NCI-H2081 (cell line): ENCODE measurements at regions not wholly inside any gene's neighbourhood (a gene's known extent, or its start where the extent isn't known, plus 50 kb on each side); places are given as distances from the start of the nearest gene placed in this dataset.
A peak's percentile ranks its signal among the peaks of the same experiment; 100 is the strongest.
"Not testable (repeated sequence)": the region's sequence is repeated elsewhere in the genome, so short reads cannot be mapped to it uniquely, and the experiment has no call there.

Experiments used
- DNase-seq, 2 experiments: peaks; one replicate each; lab custom pipeline; 2025; lab: John Stamatoyannopoulos, UW

DNA sequence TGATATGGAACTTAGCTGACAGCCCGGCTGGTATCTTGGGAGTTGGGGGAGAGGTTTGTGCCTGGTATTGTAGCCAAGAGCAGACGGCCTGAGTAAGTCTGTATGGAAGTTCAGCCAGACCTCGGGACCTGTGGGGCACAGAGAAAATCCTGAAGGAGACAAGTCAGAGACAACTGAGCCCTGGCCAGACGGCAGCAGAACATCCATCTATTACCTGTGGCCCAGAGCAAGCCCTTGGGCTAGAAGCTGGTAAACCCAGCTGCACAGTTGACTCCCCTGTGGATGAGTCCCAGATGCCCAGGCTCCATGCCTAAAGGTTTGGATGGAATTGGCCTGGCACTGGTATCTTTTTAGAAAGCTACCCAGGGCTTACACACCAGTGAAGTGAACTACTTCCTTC, 70.4 kb upstream of the DLG1 start:
- no peak for DNase-seq

DNA sequence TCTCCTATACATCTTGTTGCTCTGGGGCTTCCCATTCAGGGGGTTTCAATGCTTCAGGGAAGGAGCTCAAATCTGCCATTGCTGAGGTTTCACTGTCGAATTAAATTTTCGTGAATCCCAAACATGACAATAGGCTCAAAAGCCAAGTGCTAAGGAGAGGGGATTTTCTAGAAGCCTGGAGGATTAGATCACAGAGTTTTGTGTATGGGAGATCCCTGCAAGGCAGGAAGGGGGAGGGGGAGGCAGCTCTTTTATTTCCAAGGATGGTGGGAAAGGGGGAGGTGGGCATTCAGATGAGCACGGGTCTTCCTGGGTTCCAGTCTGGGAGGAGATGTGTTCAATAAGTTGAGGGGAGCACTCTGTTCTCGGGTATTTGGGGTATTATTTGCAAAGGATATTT, 69.9 kb upstream of the DLG1 start:
- DNase-seq = no peak

DNA sequence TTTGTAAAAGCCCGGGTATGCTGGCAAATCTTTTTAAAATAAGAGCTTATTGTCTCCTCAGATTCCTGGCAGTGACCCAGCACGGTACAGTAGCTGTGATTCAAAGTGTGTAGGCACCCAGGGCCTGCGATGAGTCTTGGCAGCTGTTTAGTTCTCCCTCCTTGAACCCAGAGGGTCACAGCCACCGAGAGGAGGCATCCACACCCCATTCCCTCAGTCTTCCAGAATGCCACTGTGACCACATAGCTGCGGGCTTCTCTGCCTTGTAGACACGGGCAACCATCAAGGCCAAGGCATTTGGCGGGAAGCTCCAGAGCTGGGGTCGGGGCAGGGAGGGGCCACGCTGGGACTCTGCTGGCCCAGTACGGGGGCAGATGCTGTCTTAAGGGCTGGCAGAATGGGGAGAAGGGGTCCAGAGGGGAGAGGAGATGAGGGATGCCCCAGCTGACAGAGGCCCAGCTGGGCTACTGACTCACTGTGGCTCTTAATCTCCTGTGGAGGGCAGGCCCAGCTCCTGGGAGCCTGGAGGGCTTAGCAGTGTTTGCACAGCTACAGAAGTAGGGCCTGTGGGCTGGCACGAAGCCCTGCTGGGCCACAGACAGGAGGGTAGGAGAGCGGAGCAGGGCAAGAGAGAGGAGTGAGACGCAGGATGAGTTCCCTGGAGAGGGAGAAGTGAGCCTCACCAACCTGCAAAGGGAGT, 68.8 kb upstream of the DLG1 start:
- peak in 1 of 2 experiments; percentile 39 for DNase-seq

DNA sequence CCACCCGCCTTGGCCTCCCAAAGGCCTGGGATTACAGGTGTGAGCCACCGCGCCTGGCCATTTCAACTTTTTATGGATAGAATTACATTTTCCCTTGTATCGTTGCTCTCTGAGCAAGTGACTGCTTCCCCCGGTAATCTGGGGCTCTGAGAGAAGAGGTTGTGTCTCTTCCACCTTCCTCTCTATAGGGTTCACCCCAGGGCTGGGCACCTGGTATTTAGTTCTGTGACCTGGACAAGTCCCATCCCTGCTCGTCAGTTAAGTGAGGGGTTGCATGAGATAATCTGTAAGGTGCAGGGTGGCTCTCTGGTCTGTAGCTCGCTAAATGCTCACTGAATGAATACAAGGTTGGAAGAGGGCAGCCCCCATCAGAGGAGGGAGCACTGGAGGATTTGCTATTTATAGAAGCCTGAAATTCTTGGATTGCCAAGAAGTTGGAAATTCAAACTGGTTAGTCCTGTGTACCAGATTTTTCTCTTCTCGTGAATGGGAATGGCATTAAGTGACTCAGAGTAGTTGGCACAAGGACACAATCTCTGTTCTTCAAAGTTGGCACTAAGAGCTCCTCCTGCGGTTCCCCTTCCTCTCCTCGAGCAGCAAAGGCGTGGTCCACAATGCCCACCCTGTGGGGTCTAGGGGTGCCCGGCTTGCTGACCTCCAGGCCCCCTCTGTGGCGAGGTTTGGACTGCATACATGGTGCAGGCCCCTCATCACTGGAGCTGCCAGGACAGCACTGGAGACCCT, 68.1 kb upstream of the DLG1 start:
- no peak for DNase-seq

DNA sequence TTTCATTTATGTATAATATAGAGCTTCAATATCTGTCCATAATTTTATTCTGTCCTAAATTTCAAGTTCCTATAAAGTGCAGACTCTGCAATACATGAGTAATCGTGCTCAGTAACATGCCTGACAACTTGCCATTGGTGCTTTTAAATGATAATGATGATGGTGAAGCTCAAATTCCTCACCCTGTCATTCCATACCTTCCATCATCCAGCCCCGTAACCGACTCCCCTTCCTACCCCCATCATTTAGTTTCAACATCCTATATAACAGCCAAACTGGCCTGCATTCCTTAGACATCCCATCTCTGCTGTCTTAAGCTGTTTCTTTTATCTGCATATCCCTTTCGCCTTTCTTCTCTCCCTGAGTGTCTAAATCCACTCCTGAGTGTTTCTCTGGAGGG, 67.2 kb upstream of the DLG1 start:
- no peak for DNase-seq

DNA sequence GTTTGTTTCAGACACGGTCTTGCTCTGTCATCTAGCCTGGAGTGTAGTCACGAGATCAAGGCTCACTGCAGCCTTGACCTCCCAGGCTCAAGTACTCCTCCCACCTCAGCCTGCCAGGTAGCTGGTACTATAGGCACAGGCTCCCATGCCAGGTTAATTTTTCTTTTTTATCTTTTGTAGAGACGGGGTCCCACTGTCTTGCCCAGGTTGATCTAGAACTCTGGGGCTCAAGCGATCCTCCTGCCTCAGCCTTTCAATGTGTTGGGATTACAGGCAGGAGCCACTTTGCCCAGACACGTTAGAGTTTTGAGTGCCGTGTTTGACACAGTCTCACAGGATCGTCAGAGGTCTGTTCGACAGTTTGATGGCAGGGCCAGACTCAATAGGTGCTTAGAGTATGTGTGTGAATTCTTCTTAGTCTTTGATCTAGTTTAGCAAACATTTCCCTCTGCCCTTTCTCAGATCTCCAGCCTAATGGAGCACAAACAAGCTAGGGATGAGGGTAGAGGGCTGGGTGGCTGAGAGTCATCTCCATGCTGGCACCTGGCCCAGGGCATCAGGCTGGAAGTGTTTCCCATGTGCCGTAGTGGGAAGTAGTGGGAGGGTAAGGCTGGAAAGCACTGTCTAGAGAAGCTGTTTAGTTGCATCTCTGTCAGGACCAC, 66.1 kb upstream of the DLG1 start:
- no peak for DNase-seq

DNA sequence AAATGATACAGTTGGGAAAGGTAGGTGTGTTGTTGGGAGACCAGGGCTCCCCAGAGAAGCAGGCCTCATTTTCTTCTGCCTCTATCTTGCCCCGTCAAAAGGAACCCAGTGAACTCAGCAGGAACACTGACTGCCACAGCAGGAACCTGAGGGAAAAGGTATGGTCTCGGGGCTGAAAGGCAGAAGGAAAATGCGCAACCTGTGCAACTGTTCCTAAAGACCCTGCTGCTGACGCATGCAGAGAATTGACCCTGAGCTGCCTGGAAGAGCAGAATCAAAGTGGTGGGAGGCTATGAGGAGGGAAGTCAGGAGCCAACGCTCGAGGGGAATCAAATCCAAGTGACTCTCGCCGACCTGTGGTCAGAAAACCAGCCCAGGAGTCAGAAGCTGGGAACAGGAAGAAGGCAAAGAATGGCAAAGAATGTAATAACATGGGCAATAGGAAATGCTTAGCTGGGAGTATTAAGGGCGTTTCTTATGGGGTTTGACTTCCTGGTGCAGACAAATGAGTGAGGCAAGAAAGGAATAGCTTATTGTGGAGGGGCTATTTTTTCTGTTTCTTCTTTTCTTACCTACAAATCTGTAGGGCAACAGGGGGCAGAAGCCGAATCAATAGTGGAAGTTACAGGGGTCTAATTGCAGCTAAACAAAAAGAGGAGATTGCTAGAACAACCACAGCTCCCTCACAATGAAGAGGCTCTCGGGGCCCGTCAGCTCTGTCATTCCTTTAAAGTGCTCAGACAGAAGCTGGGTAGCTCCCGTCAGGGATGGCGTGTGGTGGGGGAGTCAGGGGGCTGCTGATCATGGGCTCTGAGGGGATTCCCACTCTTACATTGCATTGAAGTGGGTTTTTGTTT, 65.4 kb upstream of the DLG1 start:
- DNase-seq = no peak

DNA sequence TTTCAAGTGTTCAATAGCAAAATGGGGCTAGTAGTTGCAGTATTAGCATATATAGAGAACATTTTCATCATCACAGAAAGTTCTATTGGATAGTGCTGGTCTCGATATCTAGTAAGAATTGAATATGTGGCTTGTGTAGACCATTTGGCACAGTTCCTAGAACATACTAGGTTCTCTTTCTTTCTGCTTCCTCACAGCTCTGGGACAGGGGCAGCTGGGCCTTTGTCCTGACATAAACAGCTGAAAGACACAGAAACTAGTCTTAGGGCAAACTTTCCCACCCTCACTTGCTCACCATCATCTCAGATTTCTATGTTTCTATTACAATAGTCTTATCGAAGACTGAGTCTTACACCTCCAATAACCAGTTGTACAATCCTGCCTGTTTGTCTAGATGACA, 63.7 kb upstream of the DLG1 start:
- no peak for DNase-seq

DNA sequence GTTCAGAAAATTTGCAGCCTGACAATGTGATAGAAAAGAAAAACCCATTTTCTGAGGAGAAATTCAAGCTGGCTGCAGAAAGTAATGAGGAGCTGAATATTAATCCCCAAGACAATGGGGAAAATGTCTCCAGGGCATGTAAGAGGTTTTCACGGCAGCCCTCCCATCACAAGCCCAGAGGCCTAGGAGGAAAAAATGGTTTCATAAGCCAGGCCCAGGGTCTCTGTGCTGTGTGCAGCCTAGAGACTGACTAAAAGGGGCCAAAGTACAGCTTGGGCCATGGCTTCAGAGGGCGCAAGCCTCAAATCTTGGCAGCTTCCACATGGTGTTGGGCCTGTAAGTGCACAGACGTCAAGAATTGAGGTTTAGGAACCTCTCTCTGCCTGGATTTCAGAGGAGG, 61.7 kb upstream of the DLG1 start:
- not testable (repeated sequence) for DNase-seq

DNA sequence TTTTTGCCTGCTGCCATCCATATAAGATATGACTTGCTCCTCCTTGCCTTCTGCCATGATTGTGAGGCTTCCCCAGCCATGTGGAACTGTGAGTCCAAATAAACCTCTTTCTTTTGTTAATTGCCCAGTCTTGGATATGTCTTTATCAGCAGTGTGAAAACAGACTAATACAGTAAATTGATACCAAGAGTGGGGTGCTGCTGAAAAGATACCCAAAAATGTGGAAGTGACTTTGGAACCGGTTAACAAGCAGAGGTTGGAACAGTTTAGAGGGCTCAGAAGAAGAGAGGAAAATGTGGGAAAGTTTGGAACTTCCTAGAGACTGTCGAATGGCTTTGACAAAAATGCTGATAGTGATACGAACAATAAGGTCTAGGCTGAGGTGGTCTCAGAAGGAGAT, 61.1 kb upstream of the DLG1 start:
- DNase-seq = not testable (repeated sequence)

DNA sequence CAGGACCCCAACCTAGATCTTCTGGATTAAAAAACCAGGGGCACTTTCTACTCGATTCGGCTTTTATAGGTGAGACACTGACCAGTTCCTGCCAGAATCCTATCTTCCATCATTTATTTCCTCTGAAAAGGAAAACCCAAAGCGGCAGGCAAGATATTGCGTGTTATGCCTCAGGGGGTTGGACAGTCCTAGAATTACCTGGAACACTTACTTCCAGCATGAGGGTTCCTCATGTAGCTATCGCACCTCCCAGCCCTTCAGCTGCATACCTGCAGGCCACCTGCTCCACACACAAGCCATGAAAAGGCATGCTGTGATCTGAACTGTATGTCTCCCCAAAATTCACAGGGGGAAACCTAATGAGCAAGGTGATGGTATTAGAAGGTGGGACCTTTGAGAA, 58.3 kb upstream of the DLG1 start:
- no peak for DNase-seq

DNA sequence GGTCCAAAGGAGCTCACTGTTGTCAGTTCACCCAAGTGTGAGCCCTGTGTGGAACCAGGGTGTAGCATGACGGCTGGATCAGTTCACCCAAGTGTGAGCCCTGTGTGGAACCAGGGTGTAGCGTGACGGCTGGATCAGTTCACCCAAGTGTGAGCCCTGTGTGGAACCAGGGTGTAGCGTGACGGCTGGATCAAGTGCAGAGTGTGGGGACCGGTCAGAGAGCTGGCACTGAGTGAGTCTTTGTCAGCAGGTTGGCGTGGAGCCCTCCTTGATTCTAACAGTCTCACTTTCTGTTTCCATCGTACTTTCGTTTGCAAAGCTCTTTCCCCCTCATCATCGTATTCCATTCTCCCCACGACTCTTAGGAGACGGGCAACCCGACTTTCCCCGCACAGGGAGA, 57.9 kb upstream of the DLG1 start:
- no peak for DNase-seq

DNA sequence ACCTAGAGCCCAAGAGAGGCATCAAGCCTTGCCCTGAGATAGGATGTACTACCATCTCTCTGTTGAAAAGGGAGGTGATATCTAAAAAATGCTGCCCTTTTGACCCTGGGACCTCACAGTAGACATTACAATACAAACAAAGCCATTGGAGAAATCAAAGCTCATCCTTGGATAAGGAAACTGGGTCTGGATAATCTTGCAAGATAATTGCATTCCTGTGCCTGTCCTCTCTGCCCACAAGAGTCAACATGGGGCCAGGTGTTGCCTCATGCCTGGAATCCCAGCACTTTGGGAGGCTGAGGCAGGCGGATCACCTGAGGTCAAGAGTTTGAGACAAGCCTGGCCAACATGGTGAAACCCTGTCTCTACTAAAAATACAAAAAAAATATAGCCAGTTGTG, 57.3 kb upstream of the DLG1 start:
- no peak for DNase-seq

DNA sequence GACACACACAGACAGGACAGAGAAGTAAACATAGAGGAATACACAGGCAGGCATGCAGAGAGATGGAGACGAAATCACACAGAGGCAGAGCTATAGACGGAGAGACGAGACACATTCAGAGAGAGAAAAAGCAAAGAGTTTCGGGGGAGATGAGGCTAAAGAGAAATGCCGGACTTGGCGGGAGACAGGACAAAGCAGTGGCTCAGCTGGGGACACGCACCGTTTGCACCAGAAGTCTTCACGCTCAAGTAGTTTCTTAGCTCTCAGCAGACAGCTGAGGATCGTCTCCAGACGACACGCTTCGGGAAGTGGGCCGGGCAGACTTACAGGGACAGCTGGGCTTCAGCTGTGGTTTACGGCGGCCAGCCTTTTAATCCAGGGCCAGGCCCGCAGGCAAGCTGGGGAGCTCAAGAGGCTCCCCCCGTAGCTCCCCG, 56.2 kb upstream of the DLG1 start:
- no peak for DNase-seq

DNA sequence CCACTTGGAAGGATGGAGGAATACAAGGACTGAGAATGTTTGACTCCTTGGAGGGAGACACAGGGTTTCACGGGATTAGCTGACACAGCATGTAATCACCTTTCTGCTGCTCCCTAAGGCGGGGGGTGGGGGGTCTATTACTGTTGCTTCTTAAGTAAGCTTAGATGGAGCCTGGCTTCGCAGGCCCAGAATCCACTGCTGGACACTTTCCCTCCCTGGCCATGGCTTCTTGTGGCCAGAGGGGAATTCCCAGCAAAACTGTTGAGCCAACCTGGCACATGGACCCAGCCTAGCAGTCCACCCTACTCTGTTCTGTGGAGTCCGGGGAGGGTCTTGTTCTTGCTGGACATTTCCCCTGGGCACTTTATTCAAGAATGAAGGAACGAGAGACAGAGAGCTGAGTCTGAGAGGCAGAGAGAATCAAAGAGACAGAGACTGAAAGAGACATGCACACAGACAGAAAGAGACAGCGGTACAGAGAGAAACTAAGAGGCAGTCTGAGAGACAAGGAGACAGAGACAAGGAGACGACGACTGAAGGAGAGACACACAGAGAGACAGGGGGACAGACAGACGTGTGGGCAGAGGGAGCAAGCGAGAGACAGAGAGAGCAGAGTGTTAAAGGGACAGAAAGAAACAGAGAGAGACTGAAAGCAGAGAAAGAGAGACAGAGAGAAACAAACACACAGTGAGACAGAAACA, 55.6 kb upstream of the DLG1 start:
- no peak for DNase-seq

DNA sequence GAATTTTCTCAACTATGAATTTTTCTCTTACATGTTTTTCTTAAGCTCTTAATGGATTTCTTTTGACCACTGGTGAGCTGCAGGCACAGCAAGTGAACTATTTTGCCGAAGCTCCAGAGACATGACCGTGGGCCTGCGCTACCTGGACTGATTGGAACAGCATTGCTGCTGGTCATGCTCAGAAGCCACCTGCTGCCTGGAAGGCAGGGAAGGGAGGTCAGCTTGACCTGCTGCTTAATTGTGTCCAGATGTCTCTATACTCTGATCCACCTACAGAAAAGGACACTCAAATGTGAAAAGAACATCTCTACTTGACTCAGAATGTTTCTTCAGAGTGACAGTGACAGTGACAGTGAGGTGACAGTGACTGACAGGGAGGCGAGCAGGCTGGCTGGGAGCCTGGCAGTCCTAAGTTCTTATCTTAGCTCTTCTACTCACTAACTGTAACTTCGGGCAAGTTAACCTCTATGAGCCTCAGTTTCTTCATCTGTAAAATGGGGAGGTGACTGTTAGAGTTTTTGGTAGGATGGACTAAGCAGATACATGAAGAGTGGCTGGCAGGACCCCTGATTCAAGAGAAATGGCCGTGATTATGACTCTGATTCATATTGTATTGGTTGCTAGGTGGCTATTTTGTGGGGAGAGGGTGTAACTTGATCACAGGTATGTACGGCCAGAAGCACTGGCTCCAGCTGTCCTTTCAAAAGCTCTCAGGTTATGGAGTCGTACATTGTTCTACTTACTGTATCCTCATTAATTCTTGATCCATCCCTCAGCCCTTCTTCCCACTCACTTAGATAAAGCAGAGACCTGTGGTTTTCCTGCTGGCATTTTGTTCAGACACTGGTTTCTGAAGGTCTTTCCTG, 54.8 kb upstream of the DLG1 start:
- no peak for DNase-seq

DNA sequence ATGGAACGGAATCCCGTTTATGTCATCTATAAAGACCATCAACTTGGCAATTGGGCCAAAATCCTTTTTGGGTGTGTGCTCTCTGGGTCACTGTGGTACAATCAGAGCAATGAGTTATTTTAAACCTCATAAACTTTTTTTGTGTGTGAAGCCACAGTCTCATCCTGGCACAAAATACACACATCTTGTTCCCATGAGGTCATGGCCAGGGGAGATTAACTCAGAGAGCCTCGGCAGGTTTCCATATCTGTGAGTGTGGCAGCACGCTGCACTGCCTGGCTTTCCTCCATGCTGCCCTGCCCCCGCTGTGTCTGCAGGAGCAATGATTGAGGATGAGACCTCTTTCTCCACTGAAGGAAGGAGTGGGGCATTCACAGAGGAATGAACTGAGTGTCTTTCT, 54.0 kb upstream of the DLG1 start:
- DNase-seq = no peak

DNA sequence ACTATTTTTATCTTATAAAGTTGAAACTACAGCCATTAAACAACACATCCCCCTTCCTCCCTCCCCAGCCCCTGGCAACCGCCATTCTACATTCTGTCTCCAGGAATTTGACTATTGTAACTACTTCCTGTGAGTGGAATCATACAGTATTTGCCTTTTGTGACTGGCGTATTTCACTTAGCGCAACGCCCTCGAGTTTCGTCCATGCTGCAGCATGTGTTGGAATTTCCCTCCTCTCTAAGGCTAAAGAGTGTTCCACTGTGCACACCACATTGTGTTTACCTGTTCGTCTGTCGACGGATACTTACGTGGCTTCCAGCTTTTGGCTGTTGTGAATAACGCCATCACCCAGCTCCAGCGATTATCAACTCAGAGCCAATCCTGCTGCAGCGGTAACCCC, 52.0 kb upstream of the DLG1 start:
- no peak for DNase-seq

DNA sequence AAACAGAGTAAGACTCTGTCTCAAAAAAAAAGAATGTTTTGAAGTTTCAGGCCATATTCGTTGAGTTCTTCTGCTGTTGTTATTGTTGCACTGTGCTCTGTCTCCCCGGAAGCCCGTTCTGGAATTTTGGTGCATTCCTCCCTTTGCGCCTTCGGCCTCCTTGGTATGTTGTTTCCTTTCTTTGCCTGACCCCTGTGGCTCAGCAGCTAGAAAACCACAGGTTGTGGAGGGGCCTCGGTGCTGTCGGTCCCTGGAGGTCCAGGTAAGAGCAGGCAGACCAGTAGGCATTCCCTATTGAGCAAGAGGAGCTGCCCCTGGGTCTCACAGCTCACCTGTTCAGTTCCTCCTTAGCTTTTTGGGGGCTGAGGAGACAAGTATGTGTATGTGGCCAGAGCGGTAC, 51.0 kb upstream of the DLG1 start:
- no peak for DNase-seq
